ENCODE measurements at regions not wholly inside any gene's neighbourhood (a gene's known extent, or its start where the extent isn't known, plus 50 kb on each side); places are given as distances from the start of the nearest gene placed in this dataset. TPM values are rescaled to one million over a fixed set of nuclear protein-coding genes. Genes with fewer than 3 reads are reported as not detected.
"Not testable (repeated sequence)": the region's sequence is repeated elsewhere in the genome, so short reads cannot be mapped to it uniquely, and the experiment has no call there.

GRCh38 chr9:85077944-85078343, 408.4 kb downstream of the NTRK2 start (continued):
- TF ChIP-seq ZSCAN29 (IDR thresholded peaks at IDR 0.05) (no peak), RCOR1 (IDR thresholded peaks at IDR 0.05; ENCODE audit: borderline replicate concordance in 1 of 2, low read depth in 2 of 2, low read length in 2 of 2) (no peak), EGR1 (conservative IDR thresholded peaks at IDR 0.05) (no peak), SREBF1 (IDR thresholded peaks at IDR 0.05; ENCODE audit: borderline replicate concordance, low read depth, low read length) (no peak), BDP1 (IDR thresholded peaks at IDR 0.05; ENCODE audit: insufficient read depth, insufficient read length) (no peak), GATA2 (CRISPR knock-in tag; IDR thresholded peaks at IDR 0.05) (no peak), STAG1 (CRISPR knock-in tag; IDR thresholded peaks at IDR 0.05; ENCODE audit: borderline replicate concordance) (no peak), KLF16 (IDR thresholded peaks at IDR 0.05) (no peak), ZC3H8 (IDR thresholded peaks at IDR 0.05) (no peak), POLR2H (tag; IDR thresholded peaks at IDR 0.05; ENCODE audit: low read depth) (no peak)

GRCh38 chr9:85077146-85077545, 407.6 kb downstream of the NTRK2 start:
- FAIRE-seq; BruUV-seq (replicated peaks); POLR2A ChIA-PET; H3K4me3 ChIP-seq; H3K36me3 ChIP-seq (ENCODE audit: control insufficient read depth, insufficient read depth, low read length); DNase-seq (ENCODE audit: extremely low read depth in 1 of 4, low spot score in 3 of 4); H4K20me1 ChIP-seq (replicated peaks; ENCODE audit: control insufficient read depth, insufficient read depth, low read length); H3K27me3 ChIP-seq (ENCODE audit: control insufficient read depth in 2 of 2, insufficient read depth in 2 of 2, low read length in 2 of 2); CTCF ChIA-PET (ENCODE audit: low intra/inter-chr PET ratio); H3K9me1 ChIP-seq (ENCODE audit: control insufficient read depth, insufficient read depth, low read length); H3K27ac ChIP-seq (ENCODE audit: extremely low read depth, low read depth, low read length); H3K9ac ChIP-seq (ENCODE audit: insufficient read depth in 1 of 2, low read depth in 2 of 2, low read length in 2 of 2); H3K79me2 ChIP-seq (ENCODE audit: control insufficient read depth, insufficient read depth, low read length); in situ Hi-C loops (cut with MboI); ATAC-seq; H3K4me1 ChIP-seq (replicated peaks in 1 of 2; ENCODE audit: control insufficient read depth in 2 of 2, insufficient read depth in 2 of 2, low read length in 2 of 2); H2AFZ ChIP-seq (ENCODE audit: low read depth, low read length); H3K9me3 ChIP-seq (replicated peaks; ENCODE audit: control insufficient read depth, insufficient read depth, low read depth, low read length); intact Hi-C loops (cut with micrococcal nuclease); H3K4me2 ChIP-seq (ENCODE audit: insufficient read depth, low read length): not testable (repeated sequence)
- 0% methylated on average over 5 of the region's 23 CpGs for WGBS (ENCODE audit: insufficient coverage, low coverage, missing lambda C conversion rate)

Small RNA genes in the stretch of these regions (small RNA-seq; reads per million reads assigned to genes)
- gene UBE2V1P10: not detected
